GM18907 (cell line): ENCODE measurements at regions not wholly inside any gene's neighbourhood (a gene's known extent, or its start where the extent isn't known, plus 50 kb on each side); places are given as distances from the start of the nearest gene placed in this dataset.
"Not testable (repeated sequence)": the region's sequence is repeated elsewhere in the genome, so short reads cannot be mapped to it uniquely, and the experiment has no call there.

Experiments
- ATAC-seq: cut with Tn5 transposase; IDR thresholded peaks from one replicate; pipeline ENCODE4 v1.9.1; 2021; ENCODE audit warnings: mild to moderate bottlenecking, moderate library complexity; ENCODE audit not compliant: unreplicated experiment

- ATAC-seq: not testable (repeated sequence)
Measured at GRCh38 chr16:29355339-29356059, 51.0 kb downstream of the NPIPB11 start.

GRCh38 chr16:29354449-29354848 is 52.1 kb downstream of the NPIPB11 start:
- ATAC-seq: not testable (repeated sequence)

GRCh38 chr16:29352617-29352999 is 53.9 kb downstream of the NPIPB11 start:
- ATAC-seq: not testable (repeated sequence)

GRCh38 chr16:29351970-29352616 is 54.4 kb downstream of the NPIPB11 start:
- not testable (repeated sequence) for ATAC-seq

GRCh38 chr16:29351271-29351969 is 55.1 kb downstream of the NPIPB11 start:
- not testable (repeated sequence) for ATAC-seq

- not testable (repeated sequence) for ATAC-seq
Measured at GRCh38 chr16:29349966-29350365, 56.5 kb downstream of the NPIPB11 start.

GRCh38 chr16:29348748-29349147 is 57.8 kb downstream of the NPIPB11 start:
- ATAC-seq: not testable (repeated sequence)

GRCh38 chr16:29348123-29348690 is 58.3 kb downstream of the NPIPB11 start:
- not testable (repeated sequence) for ATAC-seq

- ATAC-seq: peak; percentile 32
Measured at GRCh38 chr16:29346796-29347580, 59.5 kb downstream of the NPIPB11 start.

GRCh38 chr16:29346203-29346602 is 60.3 kb downstream of the NPIPB11 start:
- not testable (repeated sequence) for ATAC-seq

- ATAC-seq: not testable (repeated sequence)
Measured at GRCh38 chr16:29342937-29343336, 63.6 kb downstream of the NPIPB11 start.

GRCh38 chr16:29340779-29341438 is 65.6 kb downstream of the NPIPB11 start:
- ATAC-seq: not testable (repeated sequence)

- not testable (repeated sequence) for ATAC-seq
Measured at GRCh38 chr16:29340235-29340634, 66.3 kb downstream of the NPIPB11 start.

GRCh38 chr16:29338821-29339700 is 67.5 kb downstream of the NPIPB11 start:
- ATAC-seq: peak; percentile 76

GRCh38 chr16:29337385-29337901 is 69.1 kb downstream of the NPIPB11 start:
- peak; percentile 25 for ATAC-seq

- peak; percentile 27 for ATAC-seq
Measured at GRCh38 chr16:29335549-29335846, 71.0 kb downstream of the NPIPB11 start.

- ATAC-seq: not testable (repeated sequence)
Measured at GRCh38 chr16:29334776-29335548, 71.5 kb downstream of the NPIPB11 start.

GRCh38 chr16:29333492-29334097 is 72.9 kb downstream of the NPIPB11 start:
- not testable (repeated sequence) for ATAC-seq
